ENCODE measurements at regions not wholly inside any gene's neighbourhood (a gene's known extent, or its start where the extent isn't known, plus 50 kb on each side); places are given as distances from the start of the nearest gene placed in this dataset.

DNA sequence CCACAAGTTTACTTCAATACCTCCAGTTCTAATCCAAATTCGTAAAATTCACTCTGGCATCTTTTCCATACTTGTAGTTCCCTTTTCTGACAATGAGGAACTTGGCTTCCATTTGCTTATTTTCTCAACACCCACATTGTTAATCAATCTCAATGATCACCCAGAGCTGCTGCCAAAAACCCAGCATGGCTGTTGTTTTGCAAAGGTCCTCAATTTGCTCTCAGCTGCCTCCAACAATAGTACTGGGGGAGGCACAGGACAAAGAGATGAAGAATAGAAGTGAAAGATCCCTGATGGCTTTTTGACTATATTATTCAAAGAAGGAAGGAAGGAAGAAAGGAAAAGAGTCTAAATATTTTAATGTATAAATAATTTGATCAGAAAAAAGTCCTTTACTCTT lies 847.8 kb downstream of the RAPGEF2 start:
- TF ChIP-seq, protein P1, sequence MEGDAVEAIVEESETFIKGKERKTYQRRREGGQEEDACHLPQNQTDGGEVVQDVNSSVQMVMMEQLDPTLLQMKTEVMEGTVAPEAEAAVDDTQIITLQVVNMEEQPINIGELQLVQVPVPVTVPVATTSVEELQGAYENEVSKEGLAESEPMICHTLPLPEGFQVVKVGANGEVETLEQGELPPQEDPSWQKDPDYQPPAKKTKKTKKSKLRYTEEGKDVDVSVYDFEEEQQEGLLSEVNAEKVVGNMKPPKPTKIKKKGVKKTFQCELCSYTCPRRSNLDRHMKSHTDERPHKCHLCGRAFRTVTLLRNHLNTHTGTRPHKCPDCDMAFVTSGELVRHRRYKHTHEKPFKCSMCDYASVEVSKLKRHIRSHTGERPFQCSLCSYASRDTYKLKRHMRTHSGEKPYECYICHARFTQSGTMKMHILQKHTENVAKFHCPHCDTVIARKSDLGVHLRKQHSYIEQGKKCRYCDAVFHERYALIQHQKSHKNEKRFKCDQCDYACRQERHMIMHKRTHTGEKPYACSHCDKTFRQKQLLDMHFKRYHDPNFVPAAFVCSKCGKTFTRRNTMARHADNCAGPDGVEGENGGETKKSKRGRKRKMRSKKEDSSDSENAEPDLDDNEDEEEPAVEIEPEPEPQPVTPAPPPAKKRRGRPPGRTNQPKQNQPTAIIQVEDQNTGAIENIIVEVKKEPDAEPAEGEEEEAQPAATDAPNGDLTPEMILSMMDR (conservative IDR thresholded peaks at IDR 0.05; ENCODE audit: low read depth, low read length): no peak
- TF ChIP-seq EZH2 (IDR thresholded peaks at IDR 0.05; ENCODE audit: borderline replicate concordance, low read depth, low read length, poor library complexity, severe bottlenecking): no peak

Measured in A673 (cell line).